OCI-LY7 (cell line): ENCODE measurements at regions not wholly inside any gene's neighbourhood (a gene's known extent, or its start where the extent isn't known, plus 50 kb on each side); places are given as distances from the start of the nearest gene placed in this dataset.

Source experiments
- BruUV-seq: library from RNA; stranded (reverse); fragments of 400-500 nt; replicated peaks from 2 replicates; lab custom pipeline; 2021; lab: Mats Ljungman, UMichigan
- CTCF ChIA-PET: fragments of 300-600 bp; sonication (Branson Sonifier 250); formaldehyde crosslinking; loops from one replicate; lab custom pipeline; 2022; ENCODE audit warnings: antibody characterized with exemption; ENCODE audit not compliant: unreplicated experiment; lab: Charles Lee
- POLR2A ChIA-PET: fragments of 300-600 bp; sonication (Branson Sonifier 250); formaldehyde crosslinking; loops from one replicate; lab custom pipeline; 2022; ENCODE audit warnings: antibody characterized with exemption; lab: Charles Lee
- DNase-seq: peaks from one replicate; pipeline ENCODE4 v3.0.0-alpha.2; 2015; ENCODE audit warnings: low spot score
- H2AFZ ChIP-seq: fragments of 200-600 bp; sonication (generic), shearing (Covaris generic); 2 replicates; pipeline ENCODE4 v1.6.1; 2014; ENCODE audit warnings: mild to moderate bottlenecking, antibody characterized with exemption, low read length, moderate library complexity
- H3K27ac ChIP-seq: fragments of 200-600 bp; sonication (generic); 2 replicates; pipeline ENCODE4 v1.5.1; 2014; ENCODE audit warnings: mixed run types, low read depth, mild to moderate bottlenecking, moderate library complexity, low read length, inconsistent platforms; ENCODE audit not compliant: poor library complexity, severe bottlenecking
- H3K36me3 ChIP-seq: fragments of 200-600 bp; sonication (generic); 2 replicates; pipeline ENCODE4 v1.6.1; 2014; ENCODE audit warnings: mild to moderate bottlenecking, antibody characterized with exemption, low read length, moderate library complexity, mixed read lengths; ENCODE audit not compliant: insufficient read depth
- H3K4me1 ChIP-seq: fragments of 200-600 bp; sonication (generic); 2 replicates; pipeline ENCODE4 v1.5.1; 2014; ENCODE audit warnings: mild to moderate bottlenecking, low read length; ENCODE audit not compliant: insufficient read depth, poor library complexity, severe bottlenecking
- H3K4me2 ChIP-seq: fragments of 200-600 bp; sonication (generic); 2 replicates; pipeline ENCODE4 v1.6.1; 2014; ENCODE audit warnings: mild to moderate bottlenecking, low read length
- H3K4me3 ChIP-seq: fragments of 200-600 bp; sonication (generic); 2 replicates; pipeline ENCODE4 v1.5.1; 2014; ENCODE audit warnings: mild to moderate bottlenecking, low read depth, low read length; ENCODE audit not compliant: poor library complexity, severe bottlenecking
- H3K79me2 ChIP-seq: fragments of 200-600 bp; sonication (generic); 2 replicates; pipeline ENCODE4 v1.6.1; 2016; ENCODE audit warnings: low read depth, mild to moderate bottlenecking, low read length, moderate library complexity, mixed read lengths; ENCODE audit not compliant: insufficient read depth
- H3K9me2 ChIP-seq: fragments of 200-600 bp; sonication (generic); 2 replicates; pipeline ENCODE4 v1.6.1; 2016; ENCODE audit warnings: mild to moderate bottlenecking, low read length, mixed read lengths; ENCODE audit not compliant: insufficient read depth
- H3K9me3 ChIP-seq: fragments of 200-600 bp; sonication (generic); 2 replicates; pipeline ENCODE4 v1.6.1; 2014; ENCODE audit warnings: mild to moderate bottlenecking, mixed run types, low read length, mixed read lengths
- H4K20me1 ChIP-seq: fragments of 200-600 bp; sonication (generic); 2 replicates; pipeline ENCODE4 v1.6.1; 2014; ENCODE audit warnings: mild to moderate bottlenecking, antibody characterized with exemption, low read length, moderate library complexity, mixed read lengths; ENCODE audit not compliant: insufficient read depth
- CTCF ChIP-seq: fragments of 200-600 bp; sonication (generic); conservative IDR thresholded peaks from 2 replicates; pipeline ENCODE4 v1.5.1; 2014; ENCODE audit warnings: mild to moderate bottlenecking, antibody characterized with exemption, low read length, moderate library complexity, mixed read lengths
- EZH2phosphoT487 ChIP-seq: fragments of 200-600 bp; sonication (generic); IDR thresholded peaks from 2 replicates; pipeline ENCODE4 v1.6.1; 2018; ENCODE audit warnings: low read depth, borderline replicate concordance, mild to moderate bottlenecking, mixed run types, antibody characterized with exemption, low read length, moderate library complexity, mixed read lengths
- intact Hi-C: fragments of 100-400 bp; cut with micrococcal nuclease; formaldehyde crosslinking; loops from one replicate; pipeline ENCODE4 v1.10.0; 2022; ENCODE audit not compliant: unreplicated experiment

GRCh38 chr1:116232989-116233514 lies 121.9 kb downstream of the MAB21L3 start:
- Histone ChIP-seq H3K4me3 (no peak overlapping the region), H3K79me2 (no peaks in the 10 kb centered on the region)

GRCh38 chr1:116234429-116234828 lies 123.2 kb downstream of the MAB21L3 start:
- no peaks in the 10 kb centered on the region for H3K9me3 ChIP-seq
- BruUV-seq: no TSS peak
- H3K4me1 ChIP-seq: peaks cover 44% of the 10 kb centered on the region
- H3K4me3 ChIP-seq: no peak overlapping the region
- TF ChIP-seq EZH2phosphoT487 (no peak), CTCF (no peak)
- H3K9me2 ChIP-seq: no peaks in the 10 kb centered on the region
- H3K4me2 ChIP-seq: no peak overlapping the region
- H4K20me1 ChIP-seq: no peaks in the 10 kb centered on the region
- no peak overlapping the region for H3K27ac ChIP-seq
- no peaks in the 10 kb centered on the region for H3K36me3 ChIP-seq
- H2AFZ ChIP-seq: no peak overlapping the region
- ChIA-PET POLR2A (interaction anchor here (1.2 kb wide), 1 partner anchor 9 kb away, joined by 3 read pairs; no protein-coding TSS in a partner anchor), CTCF (no interaction called here)
- no peak for DNase-seq
- intact Hi-C loops: loop anchor here (5.0 kb wide), 3 partner anchors 93 to 253 kb away; no protein-coding TSS in a partner anchor
- H3K79me2 ChIP-seq: no peaks in the 10 kb centered on the region

More at GRCh38 chr1:116232989-116233514, 121.9 kb downstream of the MAB21L3 start:
- Histone ChIP-seq H3K36me3 (no peaks in the 10 kb centered on the region), H3K4me1 (peaks cover 54% of the 10 kb centered on the region), H2AFZ (peak overlapping the region; percentile 38; the same call in 1 of the 2 replicates), H3K9me2 (no peaks in the 10 kb centered on the region), H3K4me2 (peak overlapping the region; percentile 53), H3K27ac (peak overlapping the region; percentile 26), H3K9me3 (no peaks in the 10 kb centered on the region), H4K20me1 (no peaks in the 10 kb centered on the region)
- no TSS peak for BruUV-seq
- CTCF ChIA-PET: no interaction called here
- intact Hi-C loops: loop anchor here (5.0 kb wide), 3 partner anchors 94 to 254 kb away; no protein-coding TSS in a partner anchor
- no peak for TF ChIP-seq EZH2phosphoT487
- peak; percentile 75 for TF ChIP-seq CTCF
- POLR2A ChIA-PET: interaction anchor here (0.8 kb wide), 1 partner anchor 253 kb away, joined by 4 read pairs; no protein-coding TSS in a partner anchor
- peak; percentile 76 for DNase-seq

GRCh38 chr1:116239916-116240315 lies 128.7 kb downstream of the MAB21L3 start:
- Histone ChIP-seq H3K4me1 (peaks cover 22% of the 10 kb centered on the region), H3K9me2 (no peaks in the 10 kb centered on the region), H3K4me3 (no peak overlapping the region), H3K36me3 (no peaks in the 10 kb centered on the region), H3K27ac (no peak overlapping the region), H3K79me2 (no peaks in the 10 kb centered on the region), H4K20me1 (no peaks in the 10 kb centered on the region), H3K4me2 (no peak overlapping the region), H2AFZ (no peak overlapping the region), H3K9me3 (peaks cover 5% of the 10 kb centered on the region; the same call in 1 of the 2 replicates)
- intact Hi-C loops: no loop called here
- no peak for DNase-seq
- CTCF ChIA-PET: no interaction called here
- BruUV-seq: no TSS peak
- TF ChIP-seq EZH2phosphoT487: no peak
- TF ChIP-seq CTCF: no peak
- POLR2A ChIA-PET: no interaction called here
